ENCODE measurements at regions not wholly inside any gene's neighbourhood (a gene's known extent, or its start where the extent isn't known, plus 50 kb on each side); places are given as distances from the start of the nearest gene placed in this dataset.
"Not testable (repeated sequence)": the region's sequence is repeated elsewhere in the genome, so short reads cannot be mapped to it uniquely, and the experiment has no call there.

GRCh38 chr4:186814535-186815070 is 90.9 kb upstream of the FAT1 start:
- DNase-seq (ENCODE audit: low spot score), result no peak

- DNase-seq (ENCODE audit: low spot score), result no peak
Observed at GRCh38 chr4:186819342-186820086, 95.9 kb upstream of the FAT1 start.

GRCh38 chr4:186820391-186820891 is 96.8 kb upstream of the FAT1 start:
- DNase-seq (ENCODE audit: low spot score), result no peak

- no peak for DNase-seq (ENCODE audit: low spot score)
Observed at GRCh38 chr4:186823989-186824388, 100.3 kb upstream of the FAT1 start.

DNA sequence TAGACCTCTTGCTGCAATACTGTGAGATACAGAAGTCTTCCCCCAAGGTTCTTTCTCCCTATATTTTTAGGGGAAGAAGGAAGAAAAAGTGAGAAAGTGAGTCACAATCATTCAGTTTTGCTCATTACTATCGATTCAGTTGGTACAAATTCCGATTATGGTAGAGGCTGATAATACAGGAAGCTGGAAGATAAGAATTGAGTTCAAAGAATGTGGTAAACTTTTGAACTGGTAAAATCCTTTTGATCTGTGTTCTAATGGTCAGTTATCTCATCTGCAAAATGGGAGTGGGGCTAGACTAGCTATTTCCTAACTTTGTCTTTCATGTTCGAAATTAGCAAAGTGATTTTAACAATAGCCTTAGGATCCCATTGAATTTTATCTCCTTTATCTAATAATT is 101.4 kb upstream of the FAT1 start:
- no peak for DNase-seq (ENCODE audit: low spot score)

DNA sequence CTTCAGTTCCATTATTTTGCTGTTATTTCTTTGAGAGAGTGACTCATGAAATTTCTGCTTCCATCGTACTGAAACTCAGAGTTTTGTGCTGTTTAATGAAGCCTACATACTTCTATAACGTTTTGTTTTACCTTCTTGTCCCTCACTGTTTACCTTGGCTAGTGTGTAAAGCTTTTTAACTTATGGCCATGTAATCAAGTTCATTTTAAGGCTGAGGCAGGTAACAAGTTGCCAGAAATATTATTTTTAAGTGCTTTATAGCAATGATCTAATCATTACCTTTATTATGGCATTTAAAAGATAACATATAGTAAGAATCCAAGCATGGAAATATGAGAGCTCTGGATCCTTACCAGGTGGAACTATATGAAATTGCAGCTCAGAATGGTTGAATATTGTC is 102.3 kb upstream of the FAT1 start:
- DNase-seq (ENCODE audit: low spot score), result no peak

DNA sequence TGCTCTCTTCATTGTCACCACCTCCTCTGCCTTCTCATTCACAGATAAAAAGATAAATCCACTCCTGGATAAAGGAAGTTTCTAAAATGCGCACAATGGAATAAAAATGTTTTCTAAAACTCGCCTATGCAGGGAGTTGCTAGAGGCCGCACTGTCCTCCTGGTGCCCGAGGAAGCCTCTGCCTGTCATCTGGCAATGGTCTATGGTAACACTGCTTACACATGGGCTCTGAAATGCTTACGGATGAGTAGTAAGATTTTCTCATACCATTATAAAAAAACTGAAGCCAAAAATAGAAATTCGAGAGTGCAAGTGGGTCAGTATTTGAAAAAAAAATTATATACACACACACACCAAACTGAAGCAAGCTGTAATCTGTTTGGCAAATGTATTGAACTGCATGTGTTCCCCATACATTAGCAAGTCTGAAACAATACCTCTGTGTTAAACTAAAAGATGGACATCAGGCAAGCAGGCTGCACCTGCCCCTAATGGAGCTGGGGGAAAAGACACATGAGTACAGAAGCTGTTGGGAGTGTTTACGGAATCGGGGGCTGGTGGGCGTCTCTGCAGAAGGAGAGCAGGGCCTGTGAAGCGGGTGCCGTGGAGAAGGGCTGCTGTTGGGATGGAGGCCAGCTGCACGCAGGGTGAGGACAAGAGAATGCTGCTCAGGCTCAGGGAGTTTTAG is 103.3 kb upstream of the FAT1 start:
- DNase-seq (ENCODE audit: low spot score), result no peak

DNA sequence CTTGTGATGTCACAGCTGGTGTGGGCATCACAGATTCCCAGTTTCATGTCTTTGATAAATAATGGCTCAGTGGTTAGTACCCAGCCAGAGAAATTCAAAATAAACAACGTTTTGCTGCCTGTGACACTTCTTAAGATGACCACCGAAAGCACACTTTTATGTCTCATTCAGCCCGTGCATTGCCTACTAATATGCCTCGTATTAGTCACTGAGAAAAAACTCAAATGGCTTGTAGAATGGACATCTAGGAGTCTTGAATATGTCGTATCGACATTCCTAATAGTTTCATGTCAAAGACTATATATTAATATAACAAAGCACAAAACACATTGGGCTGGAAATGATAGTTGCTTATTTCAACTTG is 103.9 kb upstream of the FAT1 start:
- DNase-seq (ENCODE audit: low spot score), result no peak

GRCh38 chr4:186829097-186829496 is 105.4 kb upstream of the FAT1 start:
- no peak for DNase-seq (ENCODE audit: low spot score)

DNA sequence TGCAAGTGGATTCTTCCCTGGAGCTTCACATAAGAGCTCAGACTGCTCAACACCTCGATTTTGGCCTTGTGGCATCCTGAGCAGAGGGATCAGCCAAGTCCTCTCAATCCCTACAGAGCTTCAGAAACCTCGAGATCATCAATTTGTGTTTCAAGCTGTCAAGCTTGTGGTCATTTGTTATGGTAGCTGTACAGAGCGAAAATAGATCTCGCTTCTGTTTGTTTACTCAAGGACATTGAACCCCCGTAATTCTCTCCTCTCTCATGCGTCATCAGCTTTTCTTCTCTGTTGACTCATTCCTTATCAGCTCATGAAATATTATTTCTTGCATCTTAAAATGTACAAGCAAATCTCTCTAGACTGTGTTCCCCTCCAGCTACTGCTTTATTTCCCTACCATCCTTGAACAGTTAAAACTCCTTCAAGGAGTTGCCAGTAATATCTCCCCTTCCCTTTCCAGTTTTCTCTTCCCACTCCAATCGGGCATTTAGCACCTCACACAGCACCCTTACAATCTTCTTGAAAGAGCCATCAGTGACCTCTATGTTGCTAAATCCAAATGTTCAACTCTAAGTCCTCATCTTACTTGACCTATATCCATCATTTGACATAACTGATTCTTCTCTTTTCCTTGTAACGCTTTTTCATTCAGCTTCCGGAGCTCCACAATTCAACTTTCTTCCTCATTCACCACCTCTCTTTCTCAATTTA is 106.2 kb upstream of the FAT1 start:
- DNase-seq (ENCODE audit: low spot score), result no peak

- no peak for DNase-seq (ENCODE audit: low spot score)
Observed at GRCh38 chr4:186831574-186831973, 107.9 kb upstream of the FAT1 start.

DNA sequence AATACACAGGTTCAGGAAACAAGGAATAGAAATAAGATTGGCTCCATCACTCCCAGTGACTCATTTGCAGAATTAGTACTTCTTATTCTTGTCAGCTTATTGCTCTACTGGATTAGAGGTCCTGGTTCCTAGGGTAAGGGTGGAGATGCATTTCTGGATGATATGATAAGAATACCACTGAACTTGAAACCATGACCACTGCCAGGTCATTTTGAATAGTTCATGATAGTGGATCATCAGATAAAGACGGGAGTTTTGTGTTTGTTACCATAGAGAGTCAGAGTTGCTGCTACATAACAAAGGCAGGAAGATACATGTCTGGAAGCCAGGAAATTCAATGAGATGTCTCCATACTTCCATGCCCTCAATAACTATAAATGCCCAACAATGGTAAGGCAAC is 109.2 kb upstream of the FAT1 start:
- DNase-seq (ENCODE audit: low spot score), result no peak

DNA sequence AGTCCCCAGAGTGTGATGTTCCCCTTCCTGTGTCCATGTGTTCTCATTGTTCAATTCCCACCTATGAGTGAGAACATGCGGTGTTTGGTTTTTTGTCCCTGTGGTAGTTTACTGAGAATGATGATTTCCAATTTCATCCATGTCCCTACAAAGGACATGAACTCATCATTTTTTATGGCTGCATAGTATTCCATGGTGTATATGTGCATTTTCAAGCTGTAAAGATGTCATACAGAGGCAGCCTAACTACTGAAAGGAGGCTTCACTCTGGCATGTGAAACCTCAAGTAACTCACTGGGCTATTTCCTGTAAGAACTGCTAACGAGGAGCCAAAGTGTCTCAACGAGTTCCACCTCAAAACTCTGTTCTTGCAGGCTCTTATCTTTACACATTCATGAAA is 113.8 kb upstream of the FAT1 start:
- DNase-seq (ENCODE audit: low spot score), result not testable (repeated sequence)

DNA sequence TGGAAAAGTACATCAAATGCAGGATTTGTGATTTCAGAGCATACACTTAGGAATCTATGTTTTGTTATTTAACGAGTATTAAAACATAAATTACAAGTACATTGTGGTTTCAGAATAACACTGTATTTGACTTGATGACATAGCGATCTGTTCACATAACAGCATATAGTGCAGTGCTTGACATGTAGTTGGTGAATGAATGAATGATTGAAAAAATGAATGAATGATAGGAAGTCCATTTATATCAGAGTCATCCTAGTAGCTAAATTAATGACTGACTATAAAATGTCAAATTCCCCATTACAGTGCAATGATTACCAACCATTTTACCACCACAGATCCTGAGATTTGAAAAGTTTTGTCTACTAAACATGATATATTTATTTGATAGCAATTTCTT is 114.6 kb upstream of the FAT1 start:
- DNase-seq (ENCODE audit: low spot score), result no peak

DNA sequence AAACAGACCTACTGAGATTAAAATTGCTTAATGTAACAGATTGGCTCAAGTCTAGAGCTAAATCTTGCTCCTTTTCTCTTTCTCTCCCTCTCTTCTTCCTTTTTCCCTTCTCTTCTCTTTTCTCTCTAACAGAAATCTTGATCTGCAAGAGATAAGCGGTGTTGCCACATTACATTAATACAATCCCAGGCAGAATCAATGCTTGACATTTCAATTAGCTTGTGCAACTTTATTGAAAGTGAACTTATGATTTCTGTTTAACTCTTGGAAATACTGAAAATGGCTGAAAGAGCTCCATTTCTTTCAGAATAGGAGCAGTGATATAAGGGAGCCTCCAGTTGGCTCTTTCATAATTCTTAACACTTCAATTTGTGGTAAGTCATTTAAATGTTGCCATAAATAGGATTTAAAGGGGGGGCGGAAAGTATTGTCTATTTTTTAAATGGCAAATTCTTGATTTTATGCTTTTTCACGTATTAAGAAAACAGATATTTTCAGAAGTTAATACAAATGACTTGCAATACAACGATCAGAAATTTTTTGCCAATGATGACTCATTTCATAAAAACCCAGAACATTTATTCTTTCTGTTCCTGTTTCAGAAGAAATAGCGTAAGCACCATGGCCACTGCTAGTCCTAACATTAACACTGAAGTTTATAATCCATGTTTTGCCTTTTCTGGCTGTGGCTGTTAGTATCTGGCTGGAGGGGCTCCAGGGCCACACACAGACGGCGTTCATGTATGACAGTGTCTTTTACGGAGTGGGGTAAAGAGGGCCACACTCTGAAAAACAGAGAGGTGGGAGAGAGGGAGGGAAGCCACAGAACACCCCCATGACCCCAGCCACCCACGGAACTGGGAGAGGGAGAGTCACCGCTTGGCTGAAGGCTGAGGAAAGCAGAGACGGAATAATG is 115.7 kb upstream of the FAT1 start:
- DNase-seq (ENCODE audit: low spot score), result no peak

- DNase-seq (ENCODE audit: low spot score), result no peak
Observed at GRCh38 chr4:186840222-186840701, 116.6 kb upstream of the FAT1 start.

GRCh38 chr4:186840771-186841301 is 117.2 kb upstream of the FAT1 start:
- DNase-seq (ENCODE audit: low spot score), result no peak

DNA sequence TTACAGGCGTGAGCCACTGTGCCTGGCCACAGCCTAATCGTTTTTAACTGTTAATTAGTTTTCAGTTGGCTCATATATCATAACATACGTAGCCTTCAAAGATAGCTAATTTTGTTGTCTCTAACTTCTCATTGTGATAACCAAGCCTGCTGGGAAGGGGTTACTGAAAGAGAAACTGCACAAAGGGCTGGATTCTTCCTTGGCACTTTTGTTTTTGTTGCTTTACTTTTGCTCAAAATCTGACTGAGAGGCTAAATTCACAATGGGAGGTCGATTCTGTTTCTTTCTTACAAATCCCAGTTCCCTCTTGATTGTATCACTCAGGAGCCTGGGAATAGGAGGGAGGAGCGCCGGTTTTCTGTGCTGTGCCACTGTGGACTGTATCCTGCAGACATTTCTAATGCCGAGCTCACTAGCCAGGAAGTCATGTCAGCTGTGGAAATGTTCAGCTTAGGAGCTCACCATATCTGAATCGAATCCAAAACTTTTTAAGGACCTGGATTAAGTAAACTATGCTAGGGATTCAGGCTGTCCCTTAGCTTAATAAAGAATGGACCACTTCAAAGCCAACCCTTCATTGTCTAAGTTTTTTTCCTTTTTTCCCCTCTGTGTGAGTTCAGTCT is 120.5 kb upstream of the FAT1 start:
- DNase-seq (ENCODE audit: low spot score), result no peak

- DNase-seq (ENCODE audit: low spot score), result no peak
Observed at GRCh38 chr4:186845137-186845842, 121.6 kb upstream of the FAT1 start.

DNA sequence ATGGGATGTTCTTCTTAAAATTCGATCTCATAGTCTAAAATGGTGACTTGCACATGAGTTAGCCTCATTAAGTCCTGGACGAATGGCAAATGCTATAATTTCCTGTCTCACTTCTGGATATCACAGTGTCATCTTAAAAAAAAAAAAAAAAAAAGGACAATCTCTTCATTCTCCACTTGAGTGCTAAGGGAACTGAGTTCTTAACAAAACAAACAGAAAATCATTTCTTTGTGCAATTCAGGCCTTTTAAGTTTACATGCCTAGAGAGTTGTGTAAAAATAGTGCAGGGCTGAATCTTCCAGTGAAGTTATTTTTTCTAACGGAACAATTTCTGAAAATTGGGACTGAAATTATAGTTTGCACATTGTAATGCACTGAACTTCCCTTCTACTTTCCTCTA is 122.8 kb upstream of the FAT1 start:
- DNase-seq (ENCODE audit: low spot score), result no peak

All from HuH-7.5 (cell line).